ENCODE measurements at regions not wholly inside any gene's neighbourhood (a gene's known extent, or its start where the extent isn't known, plus 50 kb on each side); places are given as distances from the start of the nearest gene placed in this dataset.

- FAIRE-seq (no peak), DNase-seq (ENCODE audit: low read depth, low spot score) (no peak), ATAC-seq (no peak)
- ChIA-PET POLR2A (no interaction called here), CTCF (interaction anchor here (1.6 kb wide), 1 partner anchor 185 kb away, joined by 5 read pairs; no protein-coding TSS in a partner anchor), SMC1A (ENCODE audit: uncharacterized antibody, unreplicated experiment) (no interaction called here), RAD21 (ENCODE audit: unreplicated experiment) (interaction anchor here (1.5 kb wide), 1 partner anchor 186 kb away, joined by 3 read pairs; no protein-coding TSS in a partner anchor)
- Histone ChIP-seq H2AFZ (ENCODE audit: control insufficient read depth, low read depth, low read length) (no peak overlapping the region), H3K27ac (ENCODE audit: control insufficient read depth, insufficient read depth) (no peak overlapping the region), H3K79me2 (ENCODE audit: control insufficient read depth, insufficient read depth, low read length) (no peaks in the 10 kb centered on the region), H3K36me3 (ENCODE audit: control insufficient read depth in 2 of 2, insufficient read depth in 2 of 2, low read length in 1 of 2) (no peaks in the 10 kb centered on the region), H3K27me3 (replicated peaks in 1 of 2; ENCODE audit: control insufficient read depth in 2 of 2, insufficient read depth in 2 of 2, low read length in 1 of 2) (no peaks in the 10 kb centered on the region), H3K9ac (ENCODE audit: control insufficient read depth, insufficient read depth, low read length) (no peak overlapping the region), H3K4me2 (ENCODE audit: control insufficient read depth, insufficient read depth) (no peak overlapping the region), H3K4me1 (ENCODE audit: control insufficient read depth, insufficient read depth, low read length) (no peaks in the 10 kb centered on the region), H3K9me3 (replicated peaks; ENCODE audit: control insufficient read depth, insufficient read depth, low read length) (no peaks in the 10 kb centered on the region), H4K20me1 (ENCODE audit: control insufficient read depth, insufficient read depth) (no peaks in the 10 kb centered on the region), H3K4me3 (no peak overlapping the region)
- WGBS (ENCODE audit: insufficient coverage, insufficient replicate concordance, low lambda C conversion rate, missing lambda C conversion rate) = 2% methylated on average over 2 of the region's 2 CpGs
- no TSS peak for BruUV-seq (replicated peaks)
- in situ Hi-C loops (cut with MboI) (no loop called here), intact Hi-C loops (cut with micrococcal nuclease; ENCODE audit: unreplicated experiment) (no loop called here)
- TF ChIP-seq CHD2 (IDR thresholded peaks at IDR 0.05; ENCODE audit: borderline replicate concordance, low read depth, low read length) = no peak
- TF ChIP-seq RCOR1 (conservative IDR thresholded peaks at IDR 0.05; ENCODE audit: low read depth, low read length) = no peak
- no peak for TF ChIP-seq POLR2AphosphoS5 (IDR thresholded peaks at IDR 0.05; ENCODE audit: low read length)
- TF ChIP-seq CHD1 (IDR thresholded peaks at IDR 0.05; ENCODE audit: low read depth, low read length) = no peak
- TF ChIP-seq ASH2L (IDR thresholded peaks at IDR 0.05; ENCODE audit: borderline replicate concordance, low read depth) = no peak
- no peak for TF ChIP-seq ATF3 (IDR thresholded peaks at IDR 0.05; ENCODE audit: borderline replicate concordance, extremely low read depth, low read depth, low read length)
- TF ChIP-seq IRF4 (IDR thresholded peaks at IDR 0.05; ENCODE audit: low read depth, low read length) = no peak
- no peak for TF ChIP-seq BMI1 (IDR thresholded peaks at IDR 0.05; ENCODE audit: borderline replicate concordance)
- TF ChIP-seq RELB (IDR thresholded peaks at IDR 0.05; ENCODE audit: low read depth) = no peak
- TF ChIP-seq EZH2 (IDR thresholded peaks at IDR 0.05; ENCODE audit: borderline replicate concordance, control insufficient read depth, low read depth, low read length) = no peak
- TF ChIP-seq SIN3A (IDR thresholded peaks at IDR 0.05; ENCODE audit: low read depth, low read length) = no peak
- no peak for TF ChIP-seq NRF1 (conservative IDR thresholded peaks at IDR 0.05; ENCODE audit: low read depth, low read length)
- no peak for TF ChIP-seq RBBP5 (conservative IDR thresholded peaks at IDR 0.05)
- TF ChIP-seq ZBTB33 (IDR thresholded peaks at IDR 0.05) = no peak
- no peak for TF ChIP-seq RAD51 (IDR thresholded peaks at IDR 0.05)
- TF ChIP-seq MAX (IDR thresholded peaks at IDR 0.05; ENCODE audit: low read depth, low read length) = no peak
- no peak for TF ChIP-seq POLR2A (IDR thresholded peaks at IDR 0.05; ENCODE audit: low read depth, low read length)
- TF ChIP-seq HSF1 (IDR thresholded peaks at IDR 0.05; ENCODE audit: low read depth, low read length) = no peak
- no peak for TF ChIP-seq GATAD2B (conservative IDR thresholded peaks at IDR 0.05; ENCODE audit: low read depth)
- TF ChIP-seq ZNF274 (IDR thresholded peaks at IDR 0.05; ENCODE audit: insufficient read depth, insufficient read length) = no peak
These were observed 82.8 kb upstream of the PNPT1 start for GRCh38 chr2:55776479-55776878.
